Erythroblast (primary cell): ENCODE measurements at regions not wholly inside any gene's neighbourhood (a gene's known extent, or its start where the extent isn't known, plus 50 kb on each side); places are given as distances from the start of the nearest gene placed in this dataset.

ENCODE experiments used
- GATA1 ChIP-seq: IDR thresholded peaks from 2 replicates; pipeline ENCODE4 v1.6.1; 2011; ENCODE audit warnings: low read depth, mild to moderate bottlenecking, control low read depth, low read length, moderate library complexity
- POLR2A ChIP-seq: IDR thresholded peaks from 2 replicates; pipeline ENCODE4 v1.6.1; 2011; ENCODE audit warnings: mild to moderate bottlenecking, low read length

DNA sequence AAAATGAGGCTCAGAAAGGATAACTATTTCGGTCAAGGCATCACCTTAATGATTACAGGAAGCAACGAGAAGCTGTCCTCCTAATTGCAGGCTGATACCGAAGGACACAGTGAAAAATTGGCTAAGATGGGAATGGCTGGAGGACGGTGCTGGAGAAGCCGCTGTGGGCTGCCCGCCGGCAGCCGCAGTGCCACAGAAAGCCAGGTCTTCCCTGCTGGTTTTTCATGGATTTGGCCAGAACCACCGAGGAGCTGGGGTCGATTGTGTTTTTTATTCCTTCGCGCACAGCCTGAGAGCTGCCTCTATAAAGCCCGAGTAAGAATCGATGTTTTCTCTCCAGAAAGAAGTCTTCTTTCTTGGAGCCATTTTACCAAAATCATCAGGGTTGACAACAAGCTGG, 1484.2 kb downstream of the BRD1 start:
- TF ChIP-seq POLR2A = no peak
- no peak for TF ChIP-seq GATA1
